K562 (cell line): ENCODE measurements at regions not wholly inside any gene's neighbourhood (a gene's known extent, or its start where the extent isn't known, plus 50 kb on each side); places are given as distances from the start of the nearest gene placed in this dataset.

Experiments
- ATAC-seq: fragments of 200-7000 bp; cut with Tn5 transposase; 3 replicates; pipeline ENCODE4 v1.9.1; 2020; ENCODE audit warnings: moderate library complexity
- BruUV-seq: library from RNA; stranded (reverse); fragments of 400-500 nt; replicated peaks from 2 replicates; lab custom pipeline; 2021; lab: Mats Ljungman, UMichigan
- CTCF ChIA-PET: fragments of 300-600 bp; formaldehyde crosslinking; extraction: SDS; loops from one replicate; lab custom pipeline; 2021; ENCODE audit warnings: low intra/inter-chr PET ratio; lab: Yijun Ruan, JAX
- POLR2A ChIA-PET: fragments of 300-600, 350-650 bp; sonication (Branson Sonifier 250); formaldehyde crosslinking; extraction: SDS; loops from one replicate; lab custom pipeline; 2021; ENCODE audit warnings: antibody characterized with exemption, inconsistent platforms; lab: Yijun Ruan, JAX
- DNase-seq, 4 experiments: peaks; one replicate each; pipeline versions ENCODE4 v3.0.0 to v3.0.0-alpha.2; 2011 to 2018; ENCODE audit warnings: low spot score in 3 of 4, mixed read lengths in 3 of 4; ENCODE audit errors: extremely low read depth in 1 of 4
- FAIRE-seq: peaks from 2 replicates; lab custom pipeline; 2011; peaks lifted over from hg19 to GRCh38; lab: Jason Lieb, UNC
- H2AFZ ChIP-seq: 2 replicates; pipeline ENCODE4 v1.6.0; 2011; ENCODE audit warnings: low read depth, low read length, control low read depth, inconsistent platforms
- H3K27ac ChIP-seq: fragments of 200-600 bp; 3 replicates; pipeline ENCODE4 v1.8.0; 2011; ENCODE audit warnings: low read depth, mild to moderate bottlenecking, control low read depth, inconsistent platforms, low read length, moderate library complexity, mixed read lengths; ENCODE audit errors: extremely low read depth
- H3K27me3 ChIP-seq, 2 experiments: fragments of 300-600 bp in 1 of 2; 2 replicates in 1 of 2; 3 replicates in 1 of 2; pipeline versions ENCODE4 v1.6.0 to v1.8.0; 2011; ENCODE audit warnings: inconsistent platforms in 2 of 2, low read length in 2 of 2, mild to moderate bottlenecking in 1 of 2, mixed read lengths in 1 of 2, moderate library complexity in 1 of 2; ENCODE audit not compliant: control insufficient read depth in 2 of 2, insufficient read depth in 2 of 2
- H3K36me3 ChIP-seq: fragments of 300-600 bp; 3 replicates; pipeline ENCODE4 v1.8.0; 2011; ENCODE audit warnings: mild to moderate bottlenecking, low read length, inconsistent platforms; ENCODE audit not compliant: control insufficient read depth, insufficient read depth
- H3K4me1 ChIP-seq, 2 experiments: fragments of 200-600 bp in 1 of 2; replicated peaks in 1 of 2; 2 replicates in 1 of 2; 3 replicates in 1 of 2; pipeline versions ENCODE4 v1.5.1 to v1.8.0; 2011; ENCODE audit warnings: inconsistent platforms in 2 of 2, low read length in 2 of 2, mild to moderate bottlenecking in 1 of 2, mixed read lengths in 1 of 2, moderate library complexity in 1 of 2; ENCODE audit not compliant: control insufficient read depth in 2 of 2, insufficient read depth in 2 of 2
- H3K4me2 ChIP-seq: 2 replicates; pipeline ENCODE4 v1.6.1; 2011; ENCODE audit warnings: low read length, control low read depth, inconsistent platforms, mixed read lengths; ENCODE audit not compliant: insufficient read depth
- H3K4me3 ChIP-seq: fragments of 200-600 bp; sonication (generic), shearing (Covaris generic); 2 replicates; pipeline ENCODE4 v1.5.1; 2016; ENCODE audit warnings: control low read depth, inconsistent platforms
- H3K79me2 ChIP-seq: fragments of 200-600 bp; 3 replicates; pipeline ENCODE4 v1.8.0; 2011; ENCODE audit warnings: low read length, inconsistent platforms; ENCODE audit not compliant: control insufficient read depth, insufficient read depth
- H3K9ac ChIP-seq, 2 experiments: 2 replicates each; pipeline versions ENCODE4 v1.6.0 to v1.6.1; 2011; ENCODE audit warnings: low read depth in 2 of 2, low read length in 2 of 2, control low read depth in 1 of 2, inconsistent platforms in 1 of 2, mild to moderate bottlenecking in 1 of 2, mixed read lengths in 1 of 2; ENCODE audit not compliant: insufficient read depth in 1 of 2
- H3K9me1 ChIP-seq: one replicate; pipeline ENCODE4 v1.6.0; 2011; ENCODE audit warnings: inconsistent platforms, mild to moderate bottlenecking, low read length, moderate library complexity; ENCODE audit not compliant: control insufficient read depth, insufficient read depth
- H3K9me3 ChIP-seq: replicated peaks from 2 replicates; pipeline ENCODE4 v1.5.1; 2011; ENCODE audit warnings: low read depth, low read length, inconsistent platforms; ENCODE audit not compliant: control insufficient read depth, insufficient read depth
- H4K20me1 ChIP-seq: replicated peaks from 2 replicates; pipeline ENCODE4 v1.6.1; 2011; ENCODE audit warnings: low read length, inconsistent platforms, mixed read lengths; ENCODE audit not compliant: control insufficient read depth, insufficient read depth
- EZH2 ChIP-seq: IDR thresholded peaks from 2 replicates; pipeline ENCODE4 v1.6.1; 2012; ENCODE audit warnings: low read depth, mild to moderate bottlenecking, inconsistent platforms, low read length, borderline replicate concordance
- NELFE ChIP-seq: IDR thresholded peaks from 2 replicates; pipeline ENCODE4 v1.6.1; 2011; ENCODE audit warnings: mild to moderate bottlenecking; ENCODE audit not compliant: insufficient read depth, insufficient read length
- PRMT5 ChIP-seq: sonication (generic); formaldehyde crosslinking; IDR thresholded peaks from 2 replicates; pipeline ENCODE4 v1.5.0; 2020; ENCODE audit warnings: missing genetic modification reagents
- WGBS: fragments of 100-300 bp; shearing (Covaris generic); methylation state at CpG from one replicate; pipeline ENCODE4 v1.1.6; 2016; ENCODE audit warnings: low coverage, mixed read lengths; ENCODE audit not compliant: insufficient coverage; ENCODE audit errors: missing lambda C conversion rate; 5-methylcytosine and 5-hydroxymethylcytosine counted together
- in situ Hi-C: fragments of 300-500 bp; cut with MboI; formaldehyde crosslinking; loops from 4 replicates; pipeline ENCODE4 v1.15.0; 2018; ENCODE audit warnings: inconsistent platforms, mixed read lengths
- intact Hi-C: fragments of 100-400 bp; cut with micrococcal nuclease; formaldehyde crosslinking; loops from 2 replicates; pipeline ENCODE4 v1.14.2; 2022
- TF ChIP-seq, protein P1 (sequence below): fragments of 450-650 bp; IDR thresholded peaks from 2 replicates; pipeline ENCODE4 v1.6.1; 2016; ENCODE audit warnings: mild to moderate bottlenecking, moderate library complexity
- TF ChIP-seq, protein P2 (sequence below): sonication (generic); formaldehyde crosslinking; IDR thresholded peaks from 2 replicates; pipeline ENCODE4 v1.8.0; 2022; ENCODE audit warnings: mild to moderate bottlenecking, missing genetic modification reagents
- TF ChIP-seq, protein P3 (sequence below): fragments of 450-650 bp; IDR thresholded peaks from 2 replicates; pipeline ENCODE4 v1.6.1; 2016; ENCODE audit warnings: borderline replicate concordance
- TF ChIP-seq, protein P4 (sequence below): sonication (generic); formaldehyde crosslinking; IDR thresholded peaks from 2 replicates; pipeline ENCODE4 v1.5.0; 2020; ENCODE audit warnings: missing genetic modification reagents

DNA sequence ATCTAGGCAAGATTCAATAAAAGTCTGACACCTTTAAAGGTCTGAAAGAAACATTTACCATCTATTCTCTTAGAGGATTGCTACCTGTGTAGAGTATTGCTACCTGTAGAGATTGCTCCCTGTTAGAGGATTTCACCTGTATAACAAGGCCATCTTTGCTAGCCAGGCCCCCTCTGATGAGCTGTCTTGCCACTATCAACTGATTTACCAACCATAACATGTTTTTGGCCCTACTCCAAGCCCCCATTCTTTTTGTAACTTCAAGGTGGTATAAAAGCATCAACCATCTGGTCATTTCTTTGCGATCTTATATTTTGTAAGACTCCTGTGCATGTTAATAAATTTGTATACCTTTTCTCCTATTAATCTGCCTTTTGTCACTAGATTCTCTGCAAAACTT lies 424.7 kb upstream of the CAMK1G start:
- no TSS peak for BruUV-seq
- Histone ChIP-seq H2AFZ (no peak overlapping the region), H3K27me3 (no peaks in the 10 kb centered on the region), H3K9ac (no peak overlapping the region), H3K4me3 (no peak overlapping the region), H3K4me2 (no peak overlapping the region), H3K79me2 (no peaks in the 10 kb centered on the region), H3K9me3 (peaks cover 2% of the 10 kb centered on the region; the same call in 1 of the 2 replicates), H4K20me1 (no peaks in the 10 kb centered on the region), H3K27ac (no peak overlapping the region), H3K9me1 (no peaks in the 10 kb centered on the region), H3K4me1 (no peaks in the 10 kb centered on the region), H3K36me3 (no peaks in the 10 kb centered on the region)
- POLR2A ChIA-PET = no interaction called here
- intact Hi-C loops (no loop called here), in situ Hi-C loops (no loop called here)
- FAIRE-seq = no peak
- 5% methylated on average over 1 of the region's 1 CpG for WGBS
- CTCF ChIA-PET = no interaction called here
- DNase-seq = no peak
- ATAC-seq = no peak
- TF ChIP-seq, protein P1, sequence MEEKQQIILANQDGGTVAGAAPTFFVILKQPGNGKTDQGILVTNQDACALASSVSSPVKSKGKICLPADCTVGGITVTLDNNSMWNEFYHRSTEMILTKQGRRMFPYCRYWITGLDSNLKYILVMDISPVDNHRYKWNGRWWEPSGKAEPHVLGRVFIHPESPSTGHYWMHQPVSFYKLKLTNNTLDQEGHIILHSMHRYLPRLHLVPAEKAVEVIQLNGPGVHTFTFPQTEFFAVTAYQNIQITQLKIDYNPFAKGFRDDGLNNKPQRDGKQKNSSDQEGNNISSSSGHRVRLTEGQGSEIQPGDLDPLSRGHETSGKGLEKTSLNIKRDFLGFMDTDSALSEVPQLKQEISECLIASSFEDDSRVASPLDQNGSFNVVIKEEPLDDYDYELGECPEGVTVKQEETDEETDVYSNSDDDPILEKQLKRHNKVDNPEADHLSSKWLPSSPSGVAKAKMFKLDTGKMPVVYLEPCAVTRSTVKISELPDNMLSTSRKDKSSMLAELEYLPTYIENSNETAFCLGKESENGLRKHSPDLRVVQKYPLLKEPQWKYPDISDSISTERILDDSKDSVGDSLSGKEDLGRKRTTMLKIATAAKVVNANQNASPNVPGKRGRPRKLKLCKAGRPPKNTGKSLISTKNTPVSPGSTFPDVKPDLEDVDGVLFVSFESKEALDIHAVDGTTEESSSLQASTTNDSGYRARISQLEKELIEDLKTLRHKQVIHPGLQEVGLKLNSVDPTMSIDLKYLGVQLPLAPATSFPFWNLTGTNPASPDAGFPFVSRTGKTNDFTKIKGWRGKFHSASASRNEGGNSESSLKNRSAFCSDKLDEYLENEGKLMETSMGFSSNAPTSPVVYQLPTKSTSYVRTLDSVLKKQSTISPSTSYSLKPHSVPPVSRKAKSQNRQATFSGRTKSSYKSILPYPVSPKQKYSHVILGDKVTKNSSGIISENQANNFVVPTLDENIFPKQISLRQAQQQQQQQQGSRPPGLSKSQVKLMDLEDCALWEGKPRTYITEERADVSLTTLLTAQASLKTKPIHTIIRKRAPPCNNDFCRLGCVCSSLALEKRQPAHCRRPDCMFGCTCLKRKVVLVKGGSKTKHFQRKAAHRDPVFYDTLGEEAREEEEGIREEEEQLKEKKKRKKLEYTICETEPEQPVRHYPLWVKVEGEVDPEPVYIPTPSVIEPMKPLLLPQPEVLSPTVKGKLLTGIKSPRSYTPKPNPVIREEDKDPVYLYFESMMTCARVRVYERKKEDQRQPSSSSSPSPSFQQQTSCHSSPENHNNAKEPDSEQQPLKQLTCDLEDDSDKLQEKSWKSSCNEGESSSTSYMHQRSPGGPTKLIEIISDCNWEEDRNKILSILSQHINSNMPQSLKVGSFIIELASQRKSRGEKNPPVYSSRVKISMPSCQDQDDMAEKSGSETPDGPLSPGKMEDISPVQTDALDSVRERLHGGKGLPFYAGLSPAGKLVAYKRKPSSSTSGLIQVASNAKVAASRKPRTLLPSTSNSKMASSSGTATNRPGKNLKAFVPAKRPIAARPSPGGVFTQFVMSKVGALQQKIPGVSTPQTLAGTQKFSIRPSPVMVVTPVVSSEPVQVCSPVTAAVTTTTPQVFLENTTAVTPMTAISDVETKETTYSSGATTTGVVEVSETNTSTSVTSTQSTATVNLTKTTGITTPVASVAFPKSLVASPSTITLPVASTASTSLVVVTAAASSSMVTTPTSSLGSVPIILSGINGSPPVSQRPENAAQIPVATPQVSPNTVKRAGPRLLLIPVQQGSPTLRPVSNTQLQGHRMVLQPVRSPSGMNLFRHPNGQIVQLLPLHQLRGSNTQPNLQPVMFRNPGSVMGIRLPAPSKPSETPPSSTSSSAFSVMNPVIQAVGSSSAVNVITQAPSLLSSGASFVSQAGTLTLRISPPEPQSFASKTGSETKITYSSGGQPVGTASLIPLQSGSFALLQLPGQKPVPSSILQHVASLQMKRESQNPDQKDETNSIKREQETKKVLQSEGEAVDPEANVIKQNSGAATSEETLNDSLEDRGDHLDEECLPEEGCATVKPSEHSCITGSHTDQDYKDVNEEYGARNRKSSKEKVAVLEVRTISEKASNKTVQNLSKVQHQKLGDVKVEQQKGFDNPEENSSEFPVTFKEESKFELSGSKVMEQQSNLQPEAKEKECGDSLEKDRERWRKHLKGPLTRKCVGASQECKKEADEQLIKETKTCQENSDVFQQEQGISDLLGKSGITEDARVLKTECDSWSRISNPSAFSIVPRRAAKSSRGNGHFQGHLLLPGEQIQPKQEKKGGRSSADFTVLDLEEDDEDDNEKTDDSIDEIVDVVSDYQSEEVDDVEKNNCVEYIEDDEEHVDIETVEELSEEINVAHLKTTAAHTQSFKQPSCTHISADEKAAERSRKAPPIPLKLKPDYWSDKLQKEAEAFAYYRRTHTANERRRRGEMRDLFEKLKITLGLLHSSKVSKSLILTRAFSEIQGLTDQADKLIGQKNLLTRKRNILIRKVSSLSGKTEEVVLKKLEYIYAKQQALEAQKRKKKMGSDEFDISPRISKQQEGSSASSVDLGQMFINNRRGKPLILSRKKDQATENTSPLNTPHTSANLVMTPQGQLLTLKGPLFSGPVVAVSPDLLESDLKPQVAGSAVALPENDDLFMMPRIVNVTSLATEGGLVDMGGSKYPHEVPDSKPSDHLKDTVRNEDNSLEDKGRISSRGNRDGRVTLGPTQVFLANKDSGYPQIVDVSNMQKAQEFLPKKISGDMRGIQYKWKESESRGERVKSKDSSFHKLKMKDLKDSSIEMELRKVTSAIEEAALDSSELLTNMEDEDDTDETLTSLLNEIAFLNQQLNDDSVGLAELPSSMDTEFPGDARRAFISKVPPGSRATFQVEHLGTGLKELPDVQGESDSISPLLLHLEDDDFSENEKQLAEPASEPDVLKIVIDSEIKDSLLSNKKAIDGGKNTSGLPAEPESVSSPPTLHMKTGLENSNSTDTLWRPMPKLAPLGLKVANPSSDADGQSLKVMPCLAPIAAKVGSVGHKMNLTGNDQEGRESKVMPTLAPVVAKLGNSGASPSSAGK = no peak
- TF ChIP-seq, protein P2, sequence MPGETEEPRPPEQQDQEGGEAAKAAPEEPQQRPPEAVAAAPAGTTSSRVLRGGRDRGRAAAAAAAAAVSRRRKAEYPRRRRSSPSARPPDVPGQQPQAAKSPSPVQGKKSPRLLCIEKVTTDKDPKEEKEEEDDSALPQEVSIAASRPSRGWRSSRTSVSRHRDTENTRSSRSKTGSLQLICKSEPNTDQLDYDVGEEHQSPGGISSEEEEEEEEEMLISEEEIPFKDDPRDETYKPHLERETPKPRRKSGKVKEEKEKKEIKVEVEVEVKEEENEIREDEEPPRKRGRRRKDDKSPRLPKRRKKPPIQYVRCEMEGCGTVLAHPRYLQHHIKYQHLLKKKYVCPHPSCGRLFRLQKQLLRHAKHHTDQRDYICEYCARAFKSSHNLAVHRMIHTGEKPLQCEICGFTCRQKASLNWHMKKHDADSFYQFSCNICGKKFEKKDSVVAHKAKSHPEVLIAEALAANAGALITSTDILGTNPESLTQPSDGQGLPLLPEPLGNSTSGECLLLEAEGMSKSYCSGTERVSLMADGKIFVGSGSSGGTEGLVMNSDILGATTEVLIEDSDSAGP (CRISPR knock-in tag) = no peak
- TF ChIP-seq NELFE (no peak), EZH2 (no peak), PRMT5 (CRISPR knock-in tag) (no peak)
- TF ChIP-seq, protein P3, sequence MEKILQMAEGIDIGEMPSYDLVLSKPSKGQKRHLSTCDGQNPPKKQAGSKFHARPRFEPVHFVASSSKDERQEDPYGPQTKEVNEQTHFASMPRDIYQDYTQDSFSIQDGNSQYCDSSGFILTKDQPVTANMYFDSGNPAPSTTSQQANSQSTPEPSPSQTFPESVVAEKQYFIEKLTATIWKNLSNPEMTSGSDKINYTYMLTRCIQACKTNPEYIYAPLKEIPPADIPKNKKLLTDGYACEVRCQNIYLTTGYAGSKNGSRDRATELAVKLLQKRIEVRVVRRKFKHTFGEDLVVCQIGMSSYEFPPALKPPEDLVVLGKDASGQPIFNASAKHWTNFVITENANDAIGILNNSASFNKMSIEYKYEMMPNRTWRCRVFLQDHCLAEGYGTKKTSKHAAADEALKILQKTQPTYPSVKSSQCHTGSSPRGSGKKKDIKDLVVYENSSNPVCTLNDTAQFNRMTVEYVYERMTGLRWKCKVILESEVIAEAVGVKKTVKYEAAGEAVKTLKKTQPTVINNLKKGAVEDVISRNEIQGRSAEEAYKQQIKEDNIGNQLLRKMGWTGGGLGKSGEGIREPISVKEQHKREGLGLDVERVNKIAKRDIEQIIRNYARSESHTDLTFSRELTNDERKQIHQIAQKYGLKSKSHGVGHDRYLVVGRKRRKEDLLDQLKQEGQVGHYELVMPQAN = no peak
- TF ChIP-seq, protein P4, sequence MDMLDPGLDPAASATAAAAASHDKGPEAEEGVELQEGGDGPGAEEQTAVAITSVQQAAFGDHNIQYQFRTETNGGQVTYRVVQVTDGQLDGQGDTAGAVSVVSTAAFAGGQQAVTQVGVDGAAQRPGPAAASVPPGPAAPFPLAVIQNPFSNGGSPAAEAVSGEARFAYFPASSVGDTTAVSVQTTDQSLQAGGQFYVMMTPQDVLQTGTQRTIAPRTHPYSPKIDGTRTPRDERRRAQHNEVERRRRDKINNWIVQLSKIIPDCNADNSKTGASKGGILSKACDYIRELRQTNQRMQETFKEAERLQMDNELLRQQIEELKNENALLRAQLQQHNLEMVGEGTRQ (CRISPR knock-in tag) = no peak
